Testis (tissue), 2 donors: ENCODE measurements at regions not wholly inside any gene's neighbourhood (a gene's known extent, or its start where the extent isn't known, plus 50 kb on each side); places are given as distances from the start of the nearest gene placed in this dataset.
"Not testable (repeated sequence)": the region's sequence is repeated elsewhere in the genome, so short reads cannot be mapped to it uniquely, and the experiment has no call there.

Experiments
- DNase-seq: peaks from one replicate; pipeline ENCODE4 v3.0.0-alpha.2; 2019
- H3K27ac ChIP-seq, 2 donors: fragments of 200-600 bp; sonication (generic); one replicate each; pipeline ENCODE4 v1.5.1; 2019
- H3K27me3 ChIP-seq: fragments of 200-600 bp; sonication (generic); one replicate; pipeline ENCODE4 v1.5.1; 2019
- H3K36me3 ChIP-seq: fragments of 200-600 bp; sonication (generic); one replicate; pipeline ENCODE4 v1.5.1; 2017; ENCODE audit warnings: low read depth; ENCODE audit errors: missing control alignments
- H3K4me1 ChIP-seq: fragments of 200-600 bp; sonication (generic); one replicate; pipeline ENCODE4 v1.5.1; 2019
- H3K4me3 ChIP-seq, 2 donors: fragments of 200-600 bp; sonication (generic); one replicate each; pipeline ENCODE4 v1.5.1; 2017 to 2019
- H3K9me3 ChIP-seq: fragments of 200-600 bp; sonication (generic); one replicate; pipeline ENCODE4 v1.5.1; 2017
- CTCF ChIP-seq, 3 experiments: fragments of 450-650 bp in 2 of 3; fragments of 200-600 bp in 1 of 3; sonication (generic) in 1 of 3; IDR thresholded peaks; one replicate each; pipeline ENCODE4 v1.5.1; 2016 to 2019; ENCODE audit warnings: antibody characterized with exemption in 3 of 3, mild to moderate bottlenecking in 2 of 3, moderate library complexity in 1 of 3
- POLR2A ChIP-seq: fragments of 450-650 bp; IDR thresholded peaks from one replicate; pipeline ENCODE4 v1.6.1; 2017; ENCODE audit warnings: antibody characterized with exemption, mild to moderate bottlenecking, moderate library complexity
- WGBS, 2 donors: methylation state at CpG; one replicate each; pipeline ENCODE4 v1.1.5; 2018; 5-methylcytosine and 5-hydroxymethylcytosine counted together
- intact Hi-C: fragments of 100-400 bp; cut with DNase I; formaldehyde crosslinking; loops from one replicate; pipeline ENCODE4 v1.15.1; 2023; ENCODE audit warnings: low total_unique reads

GRCh38 chr7:8360564-8361153, 72.8 kb upstream of the NXPH1 start:
- WGBS, 2 donors = 26 to 47% methylated on average over 1 of the region's 1 CpG
- no peaks in the 10 kb centered on the region for H3K4me1 ChIP-seq
- TF ChIP-seq POLR2A (no peak), CTCF (IDR thresholded peaks at IDR 0.05) (no peak)
- no peak overlapping the region for H3K27ac ChIP-seq
- H3K36me3 ChIP-seq = no peaks in the 10 kb centered on the region
- intact Hi-C loops = no loop called here
- H3K9me3 ChIP-seq = no peaks in the 10 kb centered on the region
- H3K27me3 ChIP-seq = no peaks in the 10 kb centered on the region
- H3K4me3 ChIP-seq = no peak overlapping the region
- DNase-seq = no peak

GRCh38 chr7:8362723-8363369, 70.6 kb upstream of the NXPH1 start:
- H3K4me3 ChIP-seq = no peak overlapping the region
- H3K27ac ChIP-seq = no peak overlapping the region
- no peaks in the 10 kb centered on the region for H3K4me1 ChIP-seq
- H3K27me3 ChIP-seq = no peaks in the 10 kb centered on the region
- H3K9me3 ChIP-seq = no peaks in the 10 kb centered on the region
- intact Hi-C loops = no loop called here
- 53 to 56% methylated on average over 5 of the region's 5 CpGs for WGBS, 2 donors
- H3K36me3 ChIP-seq = no peaks in the 10 kb centered on the region
- TF ChIP-seq CTCF (IDR thresholded peaks at IDR 0.05) (no peak), POLR2A (no peak)
- no peak for DNase-seq

- WGBS, 2 donors = 78 to 87% methylated on average over 3 of the region's 3 CpGs
- no peak for DNase-seq
- H3K4me1 ChIP-seq = no peaks in the 10 kb centered on the region
- intact Hi-C loops = no loop called here
- no peaks in the 10 kb centered on the region for H3K9me3 ChIP-seq
- H3K27me3 ChIP-seq = no peaks in the 10 kb centered on the region
- TF ChIP-seq POLR2A (no peak), CTCF (IDR thresholded peaks at IDR 0.05) (no peak)
- H3K27ac ChIP-seq = no peak overlapping the region
- H3K36me3 ChIP-seq = no peaks in the 10 kb centered on the region
- H3K4me3 ChIP-seq = no peak overlapping the region
These were observed 69.9 kb upstream of the NXPH1 start for GRCh38 chr7:8363407-8364015.

GRCh38 chr7:8365499-8366110, 67.8 kb upstream of the NXPH1 start:
- Histone ChIP-seq H3K27ac (no peak overlapping the region), H3K9me3 (no peaks in the 10 kb centered on the region), H3K36me3 (no peaks in the 10 kb centered on the region), H3K27me3 (no peaks in the 10 kb centered on the region), H3K4me3 (no peak overlapping the region), H3K4me1 (no peaks in the 10 kb centered on the region)
- intact Hi-C loops = no loop called here
- no peak for DNase-seq
- WGBS, 2 donors = 61 to 73% methylated on average over 2 of the region's 2 CpGs
- TF ChIP-seq CTCF (IDR thresholded peaks at IDR 0.05) (peak in 1 of 3 experiments; percentile 20), POLR2A (no peak)

GRCh38 chr7:8368007-8368406, 65.4 kb upstream of the NXPH1 start:
- H3K27ac ChIP-seq, H3K27me3 ChIP-seq, intact Hi-C loops, H3K36me3 ChIP-seq, H3K4me1 ChIP-seq, H3K9me3 ChIP-seq, H3K4me3 ChIP-seq, DNase-seq: not testable (repeated sequence)
- 76 to 92% methylated on average over 3 of the region's 3 CpGs for whole genome bisulfite sequencing, 2 donors
